Activated naive CD4-positive, alpha-beta T cell treated with anti-CD3 and anti-CD28 coated beads, Interleukin-2, amount 10 ng/mL, durations not matched to agents 7 days and 5 days (primary cell): ENCODE measurements at regions not wholly inside any gene's neighbourhood (a gene's known extent, or its start where the extent isn't known, plus 50 kb on each side); places are given as distances from the start of the nearest gene placed in this dataset.
"Not testable (repeated sequence)": the region's sequence is repeated elsewhere in the genome, so short reads cannot be mapped to it uniquely, and the experiment has no call there.

Experiments
- CTCF ChIA-PET: fragments of 350-600 bp; sonication (Branson Sonifier 250); formaldehyde crosslinking; loops from one replicate; lab custom pipeline; 2021; ENCODE audit warnings: antibody characterized with exemption; lab: Charles Lee
- DNase-seq: peaks from one replicate; pipeline ENCODE4 v3.0.0-alpha.2; 2020
- H3K27ac Mint-ChIP-seq: one replicate; pipeline ENCODE4 v1.8.0; 2021; ENCODE audit warnings: mild to moderate bottlenecking, moderate library complexity, mixed read lengths
- H3K27me3 Mint-ChIP-seq: one replicate; pipeline ENCODE4 v1.8.0; 2021; ENCODE audit warnings: mild to moderate bottlenecking, mixed read lengths
- H3K36me3 Mint-ChIP-seq: one replicate; pipeline ENCODE4 v1.8.0; 2021; ENCODE audit warnings: mixed read lengths
- H3K4me1 Mint-ChIP-seq: one replicate; pipeline ENCODE4 v1.8.0; 2021; ENCODE audit warnings: mixed read lengths
- H3K4me3 Mint-ChIP-seq: one replicate; pipeline ENCODE4 v1.8.0; 2021; ENCODE audit warnings: mild to moderate bottlenecking, moderate library complexity, mixed read lengths
- H3K9me3 Mint-ChIP-seq: one replicate; pipeline ENCODE4 v1.8.0; 2021; ENCODE audit warnings: mixed read lengths

DNA sequence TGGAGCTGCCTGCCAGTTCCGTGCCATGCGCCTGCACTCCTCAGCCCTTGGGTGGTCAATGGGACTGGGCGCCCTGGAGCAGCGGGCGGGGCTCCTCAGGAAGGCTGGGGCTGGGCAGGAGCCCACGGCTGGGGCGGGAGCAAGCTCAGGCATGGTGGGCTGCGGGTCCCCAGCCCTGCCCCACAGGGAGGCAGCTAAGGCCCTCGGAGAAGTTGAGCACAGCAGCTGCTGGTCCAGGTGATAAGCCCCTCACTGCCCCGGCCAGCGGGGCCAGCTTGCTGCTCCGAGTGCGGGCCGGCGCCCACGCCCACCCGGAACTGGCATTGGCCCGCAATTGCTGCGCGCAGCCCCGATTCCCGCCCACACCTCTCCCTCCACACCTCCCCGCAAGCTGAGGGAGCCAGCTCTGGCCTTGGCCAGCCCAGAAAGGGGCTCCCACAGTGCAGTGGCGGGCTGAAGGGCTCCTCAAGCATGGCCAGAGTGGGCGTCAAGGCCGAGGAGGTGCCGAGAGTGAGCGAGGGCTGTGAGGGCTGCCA, 280.3 kb upstream of the SGCG start:
- H3K9me3 Mint-ChIP-seq, H3K27ac Mint-ChIP-seq, CTCF ChIA-PET, H3K4me3 Mint-ChIP-seq, H3K4me1 Mint-ChIP-seq, H3K27me3 Mint-ChIP-seq, H3K36me3 Mint-ChIP-seq, DNase-seq: not testable (repeated sequence)

- H3K27ac Mint-ChIP-seq: no peak overlapping the region
- CTCF ChIA-PET: no interaction called here
- H3K9me3 Mint-ChIP-seq: peaks cover 2% of the 10 kb centered on the region
- DNase-seq: no peak
- no peaks in the 10 kb centered on the region for H3K27me3 Mint-ChIP-seq
- no peak overlapping the region for H3K4me3 Mint-ChIP-seq
- H3K36me3 Mint-ChIP-seq: no peaks in the 10 kb centered on the region
- no peaks in the 10 kb centered on the region for H3K4me1 Mint-ChIP-seq
These were observed 277.5 kb upstream of the SGCG start for GRCh38 chr13:22903301-22903700.

- DNase-seq: no peak
- CTCF ChIA-PET: no interaction called here
- Mint-ChIP-seq H3K4me3 (no peak overlapping the region), H3K27ac (no peak overlapping the region), H3K27me3 (no peaks in the 10 kb centered on the region), H3K9me3 (peaks cover 2% of the 10 kb centered on the region), H3K4me1 (no peaks in the 10 kb centered on the region), H3K36me3 (no peaks in the 10 kb centered on the region)
These were observed 276.9 kb upstream of the SGCG start for GRCh38 chr13:22903925-22904324.

- no peaks in the 10 kb centered on the region for H3K9me3 Mint-ChIP-seq
- peak overlapping the region; percentile 53 for H3K4me3 Mint-ChIP-seq
- no peaks in the 10 kb centered on the region for H3K4me1 Mint-ChIP-seq
These were observed 265.2 kb upstream of the SGCG start for GRCh38 chr13:22915442-22916082.

DNA sequence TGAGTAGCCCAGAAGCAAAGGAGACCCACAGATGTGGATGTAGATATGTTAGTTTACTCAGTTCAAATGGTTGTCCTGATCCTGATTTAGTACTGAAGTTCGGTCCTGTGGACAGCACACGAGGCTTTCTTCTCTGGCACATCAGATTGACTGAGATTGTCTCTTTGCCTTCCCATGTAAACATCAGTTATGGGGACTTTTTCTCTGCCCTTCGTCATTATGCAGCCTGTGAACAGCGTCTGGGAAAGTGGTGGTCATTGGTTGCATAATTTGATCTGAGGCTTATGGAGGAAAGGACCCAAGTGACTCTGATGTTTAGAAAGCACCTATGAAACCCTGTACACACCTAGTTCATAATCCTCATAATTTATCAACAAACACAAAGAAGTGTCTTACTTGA, 264.5 kb upstream of the SGCG start:
- H3K36me3 Mint-ChIP-seq, H3K27ac Mint-ChIP-seq, H3K9me3 Mint-ChIP-seq, CTCF ChIA-PET, H3K4me1 Mint-ChIP-seq, DNase-seq: not testable (repeated sequence)
- peak overlapping the region; percentile 27 for H3K4me3 Mint-ChIP-seq
- peaks cover 20% of the 10 kb centered on the region for H3K27me3 Mint-ChIP-seq

More at GRCh38 chr13:22915442-22916082, 265.2 kb upstream of the SGCG start:
- Mint-ChIP-seq H3K36me3 (no peaks in the 10 kb centered on the region), H3K27me3 (peaks cover 20% of the 10 kb centered on the region), H3K27ac (no peak overlapping the region)
- CTCF ChIA-PET: no interaction called here
- DNase-seq: no peak

GRCh38 chr13:22925881-22926747, 254.7 kb upstream of the SGCG start:
- no peak overlapping the region for H3K4me3 Mint-ChIP-seq
- peaks cover 36% of the 10 kb centered on the region for H3K27me3 Mint-ChIP-seq
- no peak for DNase-seq
- H3K4me1 Mint-ChIP-seq: peaks cover 8% of the 10 kb centered on the region
- H3K9me3 Mint-ChIP-seq: no peaks in the 10 kb centered on the region
- no peak overlapping the region for H3K27ac Mint-ChIP-seq
- H3K36me3 Mint-ChIP-seq: no peaks in the 10 kb centered on the region
- CTCF ChIA-PET: no interaction called here

DNA sequence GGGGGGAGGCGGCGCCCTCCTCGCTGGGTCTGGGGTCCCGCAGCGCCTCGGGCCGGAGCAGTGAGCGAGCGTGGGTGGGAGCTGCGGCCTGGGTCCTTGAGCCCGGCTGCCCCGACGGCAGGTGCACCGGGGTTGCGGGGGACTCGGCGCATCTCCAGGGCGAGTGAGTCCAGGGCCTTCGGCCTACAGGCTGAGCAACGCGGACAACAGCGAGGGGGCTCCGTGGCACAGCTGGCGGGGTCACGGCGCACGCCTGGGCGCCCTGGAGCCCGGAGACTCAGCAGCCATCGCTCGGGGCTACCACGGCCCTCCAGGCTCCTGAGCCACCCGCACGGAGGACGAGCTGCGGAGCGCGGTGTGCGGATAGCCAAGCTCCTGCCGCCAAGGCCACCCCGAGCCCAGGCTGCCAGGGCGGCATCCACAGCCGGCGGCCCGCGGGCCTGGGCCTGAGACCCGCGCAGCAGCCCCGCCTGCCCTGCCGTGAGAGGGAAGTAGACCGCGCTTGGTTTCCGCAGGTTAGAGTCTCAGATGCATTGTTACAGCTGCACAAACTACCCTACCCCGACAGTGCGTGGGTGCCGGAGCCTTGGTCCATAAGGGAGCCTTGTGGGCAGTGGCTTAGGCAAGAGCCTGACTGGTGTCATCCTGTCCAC, 253.9 kb upstream of the SGCG start:
- Mint-ChIP-seq H3K27me3 (peaks cover 36% of the 10 kb centered on the region), H3K27ac (no peak overlapping the region), H3K4me3 (no peak overlapping the region), H3K4me1 (peaks cover 8% of the 10 kb centered on the region), H3K36me3 (no peaks in the 10 kb centered on the region), H3K9me3 (no peaks in the 10 kb centered on the region)
- CTCF ChIA-PET: no interaction called here
- DNase-seq: no peak

GRCh38 chr13:22927845-22928244, 252.9 kb upstream of the SGCG start:
- H3K4me3 Mint-ChIP-seq, H3K27ac Mint-ChIP-seq, H3K4me1 Mint-ChIP-seq, H3K36me3 Mint-ChIP-seq, DNase-seq, H3K9me3 Mint-ChIP-seq, CTCF ChIA-PET: not testable (repeated sequence)
- peaks cover 36% of the 10 kb centered on the region for H3K27me3 Mint-ChIP-seq

DNA sequence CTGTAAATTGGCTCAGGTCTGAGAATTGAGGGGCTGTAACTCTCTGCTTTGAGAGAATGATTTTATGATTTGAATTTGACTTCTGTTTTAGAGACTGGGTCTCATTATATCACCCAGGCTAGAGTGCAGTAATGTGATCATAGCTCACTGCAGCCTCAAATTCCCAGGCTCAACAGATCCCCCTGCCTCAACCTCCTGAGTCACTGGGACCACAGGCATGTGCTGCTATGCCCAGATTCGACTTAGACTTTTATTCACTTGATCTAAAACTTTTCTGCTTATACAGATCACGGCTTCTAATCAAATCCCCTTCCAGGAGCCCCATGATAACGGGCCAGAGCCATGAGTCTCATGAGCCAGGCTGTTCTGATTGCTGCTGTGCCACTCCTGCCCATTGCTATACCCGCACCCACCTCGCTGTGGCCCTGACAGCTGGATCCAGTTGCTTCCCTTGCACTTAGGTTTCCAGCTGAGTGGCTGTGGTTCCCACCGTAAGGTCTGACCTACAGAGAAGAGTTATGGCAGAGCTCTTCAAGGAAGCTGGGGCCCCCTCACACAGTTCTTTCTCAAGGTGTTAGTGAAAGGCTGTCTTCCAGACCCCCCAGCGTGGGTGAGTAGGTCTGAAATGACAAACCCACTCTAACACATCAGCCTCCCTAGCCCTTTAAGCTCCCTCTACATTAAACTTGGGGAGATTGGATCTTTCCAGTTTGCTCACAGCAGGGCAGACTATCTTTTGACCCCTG, 251.2 kb upstream of the SGCG start:
- Mint-ChIP-seq H3K9me3 (no peaks in the 10 kb centered on the region), H3K27me3 (peaks cover 36% of the 10 kb centered on the region), H3K36me3 (no peaks in the 10 kb centered on the region), H3K27ac (no peak overlapping the region), H3K4me1 (peaks cover 8% of the 10 kb centered on the region), H3K4me3 (no peak overlapping the region)
- CTCF ChIA-PET: no interaction called here
- DNase-seq: no peak

DNA sequence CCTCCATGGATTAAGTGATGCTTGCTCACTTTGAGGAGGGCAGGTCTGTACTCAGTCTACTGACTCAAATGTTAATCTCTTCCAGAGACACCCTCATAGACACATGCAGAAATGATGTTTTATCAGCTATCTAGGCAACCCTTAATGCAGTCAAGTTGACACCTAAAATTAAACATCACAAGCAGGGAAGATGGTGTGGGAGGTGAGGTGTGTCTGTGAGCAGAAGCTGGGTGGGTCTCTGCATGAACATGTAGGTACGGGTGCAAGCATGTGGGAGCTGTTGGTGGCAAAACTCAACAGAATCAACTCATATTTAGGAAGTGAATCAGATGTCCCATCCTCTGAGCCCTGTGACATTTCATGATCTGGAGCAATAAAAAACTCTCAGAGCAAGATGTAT, 249.2 kb upstream of the SGCG start:
- no peak for DNase-seq
- H3K27ac Mint-ChIP-seq: no peak overlapping the region
- CTCF ChIA-PET: no interaction called here

DNA sequence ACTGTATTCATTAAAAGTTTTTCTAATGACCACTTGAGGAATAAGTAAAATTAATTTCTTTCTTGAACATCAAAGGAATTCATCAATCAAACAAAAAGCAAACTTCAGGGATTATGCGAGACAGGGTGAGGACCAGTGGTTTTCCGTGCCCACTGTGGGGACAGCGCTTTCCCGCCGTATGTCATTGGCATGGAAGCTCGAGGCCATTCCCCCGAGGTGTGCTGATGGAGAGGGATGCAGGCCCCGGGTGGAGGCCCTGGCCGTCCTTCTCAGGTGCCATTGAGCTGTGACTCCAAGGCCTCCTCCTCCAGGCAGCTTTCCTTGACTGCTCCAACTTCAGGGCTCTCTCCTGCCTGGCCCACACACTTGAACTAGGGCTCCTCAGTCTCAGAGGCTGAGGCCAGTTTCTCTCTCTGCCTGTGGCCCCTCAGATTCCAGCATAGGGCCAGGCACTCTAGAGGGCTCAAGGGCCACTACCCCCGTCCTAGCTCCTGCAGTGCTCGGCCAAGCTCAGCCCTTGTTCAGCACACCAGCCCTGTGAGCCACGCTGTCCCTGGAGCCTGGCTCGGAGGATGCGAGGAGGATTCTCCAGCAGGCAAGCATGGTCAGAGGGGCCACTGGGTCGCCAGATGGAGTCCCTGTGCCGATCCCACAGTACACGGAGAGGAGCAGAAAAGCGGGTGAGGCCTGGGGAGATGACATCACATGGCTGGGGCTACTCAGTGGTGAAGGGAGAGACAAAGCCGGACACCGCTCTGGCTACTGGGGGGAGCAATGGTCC, 248.0 kb upstream of the SGCG start:
- CTCF ChIA-PET, H3K9me3 Mint-ChIP-seq, H3K4me1 Mint-ChIP-seq: not testable (repeated sequence)

More for the DNA sequence above, 249.2 kb upstream of the SGCG start:
- Mint-ChIP-seq H3K36me3 (no peaks in the 10 kb centered on the region), H3K4me3 (no peak overlapping the region), H3K9me3 (no peaks in the 10 kb centered on the region), H3K4me1 (peaks cover 3% of the 10 kb centered on the region), H3K27me3 (peaks cover 17% of the 10 kb centered on the region)

DNA sequence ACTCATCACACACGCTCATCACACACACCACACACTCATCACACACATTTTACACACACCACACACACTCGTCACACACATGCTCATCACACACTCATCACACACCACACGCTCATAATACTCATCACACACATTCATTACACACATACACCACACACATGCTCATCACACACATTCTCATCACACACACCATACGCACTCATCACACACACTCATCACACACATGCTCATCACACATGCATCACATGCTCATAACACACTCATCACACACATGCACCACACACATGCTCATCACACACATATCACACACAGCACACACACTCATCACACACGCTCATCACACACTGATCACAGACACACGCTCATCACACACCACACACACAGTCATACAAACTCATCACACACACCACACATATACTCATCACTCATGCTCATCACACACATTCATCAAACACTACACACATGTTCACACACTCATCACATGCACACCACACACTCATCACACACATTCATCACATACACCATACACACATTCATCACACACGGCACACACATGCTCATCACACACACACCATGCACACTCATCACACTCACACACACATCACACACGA, 247.1 kb upstream of the SGCG start:
- H3K27me3 Mint-ChIP-seq: peaks cover 4% of the 10 kb centered on the region
- DNase-seq: no peak
- H3K4me1 Mint-ChIP-seq: no peaks in the 10 kb centered on the region
- H3K27ac Mint-ChIP-seq: no peak overlapping the region
- CTCF ChIA-PET: no interaction called here
- no peaks in the 10 kb centered on the region for H3K9me3 Mint-ChIP-seq
- no peaks in the 10 kb centered on the region for H3K36me3 Mint-ChIP-seq
- no peak overlapping the region for H3K4me3 Mint-ChIP-seq

More for the DNA sequence above, 248.0 kb upstream of the SGCG start:
- not testable (repeated sequence) for H3K4me3 Mint-ChIP-seq, H3K27me3 Mint-ChIP-seq, H3K27ac Mint-ChIP-seq, H3K36me3 Mint-ChIP-seq, DNase-seq
